HG02610 (cell line): ENCODE measurements at regions not wholly inside any gene's neighbourhood (a gene's known extent, or its start where the extent isn't known, plus 50 kb on each side); places are given as distances from the start of the nearest gene placed in this dataset.
"Not testable (repeated sequence)": the region's sequence is repeated elsewhere in the genome, so short reads cannot be mapped to it uniquely, and the experiment has no call there.

Experiments
- ATAC-seq: cut with Tn5 transposase; IDR thresholded peaks from one replicate; pipeline ENCODE4 v1.9.1; 2021; ENCODE audit warnings: mild to moderate bottlenecking, moderate library complexity; ENCODE audit not compliant: unreplicated experiment

- no peak for ATAC-seq
Observed at GRCh38 chr4:177235026-177235425, 74.6 kb upstream of the NEIL3 start.

- ATAC-seq: no peak
Observed at GRCh38 chr4:177236886-177237285, 72.8 kb upstream of the NEIL3 start.

GRCh38 chr4:177237291-177237690 lies 72.4 kb upstream of the NEIL3 start:
- ATAC-seq: no peak

- ATAC-seq: no peak
Observed at GRCh38 chr4:177239477-177239876, 70.2 kb upstream of the NEIL3 start.

GRCh38 chr4:177239878-177240277 lies 69.8 kb upstream of the NEIL3 start:
- ATAC-seq: no peak

GRCh38 chr4:177242651-177243286 lies 66.9 kb upstream of the NEIL3 start:
- ATAC-seq: no peak

GRCh38 chr4:177246641-177247584 lies 62.8 kb upstream of the NEIL3 start:
- no peak for ATAC-seq

GRCh38 chr4:177250056-177250696 lies 59.5 kb upstream of the NEIL3 start:
- peak; percentile 97 for ATAC-seq

GRCh38 chr4:177251237-177251636 lies 58.4 kb upstream of the NEIL3 start:
- ATAC-seq: no peak

- ATAC-seq: no peak
Observed at GRCh38 chr4:177255359-177255758, 54.3 kb upstream of the NEIL3 start.

GRCh38 chr4:177256950-177257349 lies 52.7 kb upstream of the NEIL3 start:
- no peak for ATAC-seq

- not testable (repeated sequence) for ATAC-seq
Observed at GRCh38 chr4:177259466-177259865, 50.2 kb upstream of the NEIL3 start.
